ENCODE measurements at regions not wholly inside any gene's neighbourhood (a gene's known extent, or its start where the extent isn't known, plus 50 kb on each side); places are given as distances from the start of the nearest gene placed in this dataset.

DNA sequence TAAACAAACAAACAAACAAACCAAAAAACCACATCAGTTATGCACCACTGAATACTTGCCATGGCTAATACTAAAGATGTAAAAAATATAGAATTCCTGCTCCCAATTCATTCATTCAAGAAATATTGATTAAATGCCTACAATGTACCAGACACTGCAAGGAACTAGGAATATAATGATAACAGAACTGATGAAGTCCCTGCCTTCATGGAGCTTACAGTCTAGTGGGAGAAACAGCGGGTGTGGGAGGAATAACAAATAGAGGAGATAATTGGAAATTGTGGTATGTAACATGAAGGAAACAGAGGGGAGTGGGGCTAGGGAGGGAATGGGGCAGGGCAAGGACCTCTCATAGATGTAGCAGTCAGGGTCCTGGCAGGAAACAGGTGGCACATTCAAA is 58.6 kb upstream of the NBL1 start:
- TF ChIP-seq POLR2AphosphoS5 (IDR thresholded peaks at IDR 0.05; ENCODE audit: insufficient read depth, low read depth, low read length) (no peak), POLR2A (IDR thresholded peaks at IDR 0.05; ENCODE audit: low read depth, low read length) (no peak), EZH2 (IDR thresholded peaks at IDR 0.05; ENCODE audit: borderline replicate concordance, low read depth, low read length, severe bottlenecking) (no peak)
